Natural killer cell (primary cell): ENCODE measurements at regions not wholly inside any gene's neighbourhood (a gene's known extent, or its start where the extent isn't known, plus 50 kb on each side); places are given as distances from the start of the nearest gene placed in this dataset.

ENCODE experiments used
- ATAC-seq, 3 donors: fragments of 150-1000 bp in 2 of 3; fragments of 200-7000 bp in 1 of 3; cut with Tn5 transposase; 1 replicate in 1 of 3; 2 replicates in 2 of 3; pipeline ENCODE4 v1.10.0; 2021; ENCODE audit warnings: mild to moderate bottlenecking in 2 of 3, moderate library complexity in 2 of 3
- DNase-seq, 2 donors: peaks; one replicate each; pipeline versions ENCODE4 v3.0.0 to v3.0.0-alpha.2; 2013 to 2021; ENCODE audit warnings: mixed read lengths in 1 of 2
- H3K27ac ChIP-seq: one replicate; pipeline ENCODE4 v1.5.1; 2013; ENCODE audit warnings: mild to moderate bottlenecking, low read length
- H3K27me3 ChIP-seq: one replicate; pipeline ENCODE4 v1.6.1; 2013; ENCODE audit warnings: low read length; ENCODE audit not compliant: control insufficient read depth, insufficient read depth
- H3K36me3 ChIP-seq: one replicate; pipeline ENCODE4 v1.6.1; 2013; ENCODE audit warnings: low read length; ENCODE audit not compliant: control insufficient read depth, insufficient read depth
- H3K4me1 ChIP-seq: one replicate; pipeline ENCODE4 v1.6.1; 2013; ENCODE audit warnings: low read length; ENCODE audit not compliant: control insufficient read depth, insufficient read depth
- H3K4me3 ChIP-seq: one replicate; pipeline ENCODE4 v1.5.1; 2013; ENCODE audit warnings: low read length
- H3K9me3 ChIP-seq: one replicate; pipeline ENCODE4 v1.6.1; 2013; ENCODE audit warnings: low read length; ENCODE audit not compliant: control insufficient read depth, insufficient read depth
- H3K27ac Mint-ChIP-seq, 2 donors: one replicate each; pipeline ENCODE4 v1.8.0; 2022; ENCODE audit warnings: mild to moderate bottlenecking in 2 of 2, mixed read lengths in 2 of 2, moderate library complexity in 1 of 2
- H3K27me3 Mint-ChIP-seq, 2 donors: one replicate each; pipeline ENCODE4 v1.8.0; 2022; ENCODE audit warnings: low read depth in 2 of 2, mixed read lengths in 2 of 2
- H3K36me3 Mint-ChIP-seq: one replicate; pipeline ENCODE4 v1.8.0; 2022; ENCODE audit warnings: mixed read lengths
- H3K4me1 Mint-ChIP-seq, 2 donors: one replicate each; pipeline ENCODE4 v1.8.0; 2022; ENCODE audit warnings: mixed read lengths in 2 of 2
- H3K4me3 Mint-ChIP-seq: one replicate; pipeline ENCODE4 v1.8.0; 2022; ENCODE audit warnings: mild to moderate bottlenecking, moderate library complexity, mixed read lengths
- H3K9me3 Mint-ChIP-seq, 2 donors: one replicate each; pipeline ENCODE4 v1.8.0; 2022; ENCODE audit warnings: mixed read lengths in 2 of 2
- WGBS: methylation state at CpG from one replicate; pipeline ENCODE4 v1.1.7; 2013; ENCODE audit warnings: missing lambda C conversion rate; ENCODE audit not compliant: insufficient coverage; 5-methylcytosine and 5-hydroxymethylcytosine counted together
- intact Hi-C: fragments of 100-400 bp; cut with micrococcal nuclease; formaldehyde crosslinking; loops from one replicate; pipeline ENCODE4 v1.14.2; 2022
- TF ChIP-seq, protein P1 (sequence below): fragments of 200-600 bp; IDR thresholded peaks from one replicate; pipeline ENCODE4 v1.8.0; 2022; ENCODE audit warnings: antibody characterized with exemption

DNA sequence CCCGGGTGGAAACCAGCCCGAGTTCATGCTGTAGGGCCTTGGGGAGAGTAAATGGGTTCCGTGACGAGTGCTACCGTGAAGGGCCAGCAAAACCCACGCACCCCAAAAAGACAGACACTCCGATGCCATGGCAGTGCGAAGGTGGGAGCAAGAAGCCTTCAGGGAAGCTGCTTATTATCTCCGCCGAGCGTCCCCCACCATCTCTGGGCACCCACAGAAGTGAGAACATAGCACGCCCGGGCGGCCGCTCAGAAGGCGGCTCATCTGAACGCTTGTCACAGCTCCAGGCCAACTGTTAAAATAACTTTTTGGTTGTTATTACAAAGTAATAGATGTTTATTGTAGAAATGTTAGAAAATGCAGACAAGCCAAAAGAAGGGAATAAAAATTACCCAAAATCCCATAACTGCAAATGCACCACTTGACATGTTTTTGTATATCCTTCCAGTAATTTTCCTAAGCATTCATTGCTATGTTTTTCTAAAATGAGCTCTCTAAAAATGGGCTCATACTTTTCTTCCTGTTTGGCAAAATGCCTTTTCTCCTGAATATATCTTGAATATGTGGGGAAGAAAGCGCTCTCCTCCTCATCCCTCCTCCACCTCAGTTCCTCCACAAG, 234.9 kb downstream of the NPHP4 start:
- H3K27ac Mint-ChIP-seq: no peak overlapping the region
- 93% methylated on average over 17 of the region's 18 CpGs for WGBS
- peaks cover 10 to 25% of the 10 kb centered on the region in 2 donors for H3K27me3 Mint-ChIP-seq
- intact Hi-C loops: no loop called here
- no peak for ATAC-seq
- no peaks in the 10 kb centered on the region for H3K36me3 ChIP-seq
- H3K9me3 ChIP-seq: no peaks in the 10 kb centered on the region
- H3K9me3 Mint-ChIP-seq: no peaks in the 10 kb centered on the region
- no peak for DNase-seq
- no peaks in the 10 kb centered on the region for H3K36me3 Mint-ChIP-seq
- TF ChIP-seq, protein P1, sequence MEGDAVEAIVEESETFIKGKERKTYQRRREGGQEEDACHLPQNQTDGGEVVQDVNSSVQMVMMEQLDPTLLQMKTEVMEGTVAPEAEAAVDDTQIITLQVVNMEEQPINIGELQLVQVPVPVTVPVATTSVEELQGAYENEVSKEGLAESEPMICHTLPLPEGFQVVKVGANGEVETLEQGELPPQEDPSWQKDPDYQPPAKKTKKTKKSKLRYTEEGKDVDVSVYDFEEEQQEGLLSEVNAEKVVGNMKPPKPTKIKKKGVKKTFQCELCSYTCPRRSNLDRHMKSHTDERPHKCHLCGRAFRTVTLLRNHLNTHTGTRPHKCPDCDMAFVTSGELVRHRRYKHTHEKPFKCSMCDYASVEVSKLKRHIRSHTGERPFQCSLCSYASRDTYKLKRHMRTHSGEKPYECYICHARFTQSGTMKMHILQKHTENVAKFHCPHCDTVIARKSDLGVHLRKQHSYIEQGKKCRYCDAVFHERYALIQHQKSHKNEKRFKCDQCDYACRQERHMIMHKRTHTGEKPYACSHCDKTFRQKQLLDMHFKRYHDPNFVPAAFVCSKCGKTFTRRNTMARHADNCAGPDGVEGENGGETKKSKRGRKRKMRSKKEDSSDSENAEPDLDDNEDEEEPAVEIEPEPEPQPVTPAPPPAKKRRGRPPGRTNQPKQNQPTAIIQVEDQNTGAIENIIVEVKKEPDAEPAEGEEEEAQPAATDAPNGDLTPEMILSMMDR: no peak
- H3K27me3 ChIP-seq: no peaks in the 10 kb centered on the region
- H3K4me1 Mint-ChIP-seq: no peaks in the 10 kb centered on the region
- H3K4me1 ChIP-seq: no peaks in the 10 kb centered on the region
- H3K4me3 Mint-ChIP-seq: no peak overlapping the region
- H3K27ac ChIP-seq: no peak overlapping the region
- H3K4me3 ChIP-seq: no peak overlapping the region

DNA sequence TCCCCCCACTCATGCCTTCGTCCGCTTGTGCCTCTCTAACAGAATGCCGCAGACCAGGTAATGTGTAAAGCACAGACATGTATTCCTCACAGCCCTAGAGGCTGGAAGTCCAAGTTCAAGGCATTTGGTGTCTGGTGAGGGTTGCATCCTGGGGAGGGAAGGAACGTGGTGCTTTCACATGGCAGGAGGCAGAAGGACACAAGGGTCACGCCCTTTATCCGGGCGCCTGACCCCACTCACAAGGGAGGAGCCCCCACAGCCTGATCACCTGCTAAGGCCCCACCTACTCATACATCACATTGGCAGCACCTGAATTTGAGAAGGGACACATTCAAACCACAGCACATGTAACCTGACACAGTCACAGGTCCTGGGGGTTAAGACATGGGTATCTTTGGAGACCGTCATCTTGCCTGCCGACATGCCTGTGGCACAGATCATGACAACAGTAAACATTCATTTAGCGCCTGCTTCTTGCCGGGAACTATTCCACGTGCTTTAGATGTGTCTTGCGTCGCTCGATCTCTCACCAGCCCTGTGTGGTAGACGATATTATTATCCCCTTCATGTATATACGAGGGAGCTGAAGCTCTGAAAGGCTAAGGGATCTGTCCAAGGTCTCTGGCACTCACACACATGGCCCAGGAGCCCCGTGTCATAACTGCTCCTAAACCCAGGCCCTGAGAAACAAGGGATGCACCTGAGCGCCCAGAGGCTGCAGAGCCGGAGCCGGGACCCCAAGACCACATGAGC, 235.6 kb downstream of the NPHP4 start:
- Histone ChIP-seq H3K36me3 (no peaks in the 10 kb centered on the region), H3K4me1 (no peaks in the 10 kb centered on the region), H3K27ac (no peak overlapping the region), H3K27me3 (no peaks in the 10 kb centered on the region), H3K9me3 (no peaks in the 10 kb centered on the region), H3K4me3 (no peak overlapping the region)
- Mint-ChIP-seq H3K4me3 (no peak overlapping the region), H3K4me1 (no peaks in the 10 kb centered on the region), H3K27ac (no peak overlapping the region), H3K9me3 (no peaks in the 10 kb centered on the region), H3K36me3 (no peaks in the 10 kb centered on the region), H3K27me3 (peaks cover 10 to 18% of the 10 kb centered on the region in 2 donors)
- peak in 1 of 3 donors; percentile 16 for ATAC-seq
- TF ChIP-seq, protein P1: no peak
- WGBS: 84% methylated on average over 21 of the region's 21 CpGs
- intact Hi-C loops: no loop called here
- no peak for DNase-seq

DNA sequence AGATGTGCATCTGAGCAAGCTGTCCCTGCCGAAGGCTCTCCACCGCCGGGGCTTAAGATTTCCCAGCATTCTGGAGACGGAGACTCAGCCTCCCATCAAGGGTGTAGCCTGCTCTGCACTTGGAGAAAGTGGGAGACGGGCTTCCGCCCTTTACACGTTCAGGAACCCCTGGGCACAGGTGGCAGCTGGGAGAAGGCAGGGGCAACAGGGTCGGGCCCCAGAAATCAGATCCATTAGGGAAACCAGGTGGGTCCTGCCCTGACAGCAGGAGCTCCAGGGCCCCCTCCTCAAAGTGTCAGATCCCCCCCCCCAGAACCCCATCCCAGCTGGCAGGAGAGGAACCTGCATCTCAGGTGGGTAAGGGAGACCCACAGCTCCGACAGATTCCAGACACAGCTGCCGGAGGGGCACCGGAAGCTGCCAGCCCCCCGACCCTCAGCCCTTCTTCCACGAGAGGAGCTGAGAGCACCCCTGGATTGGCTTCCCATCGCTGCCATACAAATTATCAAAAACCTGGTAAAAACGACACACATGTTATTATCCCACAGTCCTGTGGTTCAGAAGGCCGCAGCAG, 236.6 kb downstream of the NPHP4 start:
- TF ChIP-seq, protein P1: no peak
- H3K36me3 Mint-ChIP-seq: no peaks in the 10 kb centered on the region
- peaks cover 10 to 16% of the 10 kb centered on the region in 2 donors for H3K27me3 Mint-ChIP-seq
- no peaks in the 10 kb centered on the region for H3K9me3 ChIP-seq
- no peak overlapping the region for H3K27ac Mint-ChIP-seq
- H3K9me3 Mint-ChIP-seq: no peaks in the 10 kb centered on the region
- no peaks in the 10 kb centered on the region for H3K27me3 ChIP-seq
- H3K27ac ChIP-seq: no peak overlapping the region
- 83% methylated on average over 16 of the region's 16 CpGs for WGBS
- H3K4me3 Mint-ChIP-seq: no peak overlapping the region
- intact Hi-C loops: no loop called here
- no peaks in the 10 kb centered on the region for H3K4me1 Mint-ChIP-seq
- no peaks in the 10 kb centered on the region for H3K4me1 ChIP-seq
- no peak for ATAC-seq
- no peaks in the 10 kb centered on the region for H3K36me3 ChIP-seq
- no peak overlapping the region for H3K4me3 ChIP-seq
- no peak for DNase-seq
